ENCODE measurements at regions not wholly inside any gene's neighbourhood (a gene's known extent, or its start where the extent isn't known, plus 50 kb on each side); places are given as distances from the start of the nearest gene placed in this dataset.

DNA sequence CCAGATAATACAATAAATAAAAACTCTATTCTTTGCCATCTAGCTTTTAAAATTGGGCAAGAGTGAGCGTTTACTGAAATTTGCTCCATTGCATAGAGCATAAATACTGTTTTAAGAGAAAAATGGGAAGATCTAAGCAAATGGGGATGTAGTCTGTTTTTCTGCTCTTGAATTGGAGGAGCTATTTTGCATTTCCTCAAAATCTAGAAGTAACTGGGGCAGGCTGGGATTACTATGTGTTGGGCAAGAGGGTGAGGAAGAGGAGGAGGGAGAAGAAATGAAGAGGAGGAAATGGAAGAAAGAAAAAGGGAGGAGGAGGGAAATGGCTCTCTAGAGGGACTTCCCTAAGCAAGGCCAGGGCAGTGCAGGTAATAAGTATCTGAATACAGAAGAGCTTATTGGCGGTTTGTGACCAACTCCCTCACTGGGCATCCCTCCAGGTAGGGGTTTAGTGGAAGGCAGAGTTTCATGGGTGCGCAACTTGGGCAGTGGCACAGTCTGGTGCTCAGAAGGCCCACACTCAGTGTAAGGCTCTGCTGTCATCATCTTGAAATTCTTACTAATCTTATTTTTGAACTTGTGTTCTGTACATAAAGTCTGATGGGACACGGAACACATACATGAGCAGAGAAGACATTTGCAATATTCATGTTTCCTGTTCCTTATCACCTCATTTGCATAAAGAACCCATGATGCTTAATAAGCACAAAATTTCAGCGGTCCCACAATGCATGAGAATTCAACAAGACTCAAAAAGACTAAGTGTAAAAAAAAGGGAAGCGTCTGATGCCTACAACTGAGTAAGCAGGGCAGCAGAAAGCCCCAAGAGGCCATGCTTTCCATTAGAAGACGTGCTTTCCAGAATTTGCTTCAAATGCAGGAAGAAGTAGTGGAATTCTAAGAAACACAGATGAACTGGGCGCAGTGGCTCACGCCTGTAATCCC lies 116.9 kb downstream of the EVX1 start:
- Histone ChIP-seq H3K4me3 (no peak overlapping the region), H3K27me3 (replicated peaks; ENCODE audit: insufficient read depth) (no peaks in the 10 kb centered on the region), H3K27ac (no peak overlapping the region), H3K4me1 (replicated peaks) (no peaks in the 10 kb centered on the region), H3K36me3 (no peaks in the 10 kb centered on the region), H3K9me3 (no peaks in the 10 kb centered on the region)
- intact Hi-C loops (cut with DNase I): no loop called here
- DNase-seq (ENCODE audit: low spot score): no peak
- 95% methylated on average over 9 of the region's 9 CpGs for WGBS
- TF ChIP-seq, protein P1, sequence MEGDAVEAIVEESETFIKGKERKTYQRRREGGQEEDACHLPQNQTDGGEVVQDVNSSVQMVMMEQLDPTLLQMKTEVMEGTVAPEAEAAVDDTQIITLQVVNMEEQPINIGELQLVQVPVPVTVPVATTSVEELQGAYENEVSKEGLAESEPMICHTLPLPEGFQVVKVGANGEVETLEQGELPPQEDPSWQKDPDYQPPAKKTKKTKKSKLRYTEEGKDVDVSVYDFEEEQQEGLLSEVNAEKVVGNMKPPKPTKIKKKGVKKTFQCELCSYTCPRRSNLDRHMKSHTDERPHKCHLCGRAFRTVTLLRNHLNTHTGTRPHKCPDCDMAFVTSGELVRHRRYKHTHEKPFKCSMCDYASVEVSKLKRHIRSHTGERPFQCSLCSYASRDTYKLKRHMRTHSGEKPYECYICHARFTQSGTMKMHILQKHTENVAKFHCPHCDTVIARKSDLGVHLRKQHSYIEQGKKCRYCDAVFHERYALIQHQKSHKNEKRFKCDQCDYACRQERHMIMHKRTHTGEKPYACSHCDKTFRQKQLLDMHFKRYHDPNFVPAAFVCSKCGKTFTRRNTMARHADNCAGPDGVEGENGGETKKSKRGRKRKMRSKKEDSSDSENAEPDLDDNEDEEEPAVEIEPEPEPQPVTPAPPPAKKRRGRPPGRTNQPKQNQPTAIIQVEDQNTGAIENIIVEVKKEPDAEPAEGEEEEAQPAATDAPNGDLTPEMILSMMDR (IDR thresholded peaks at IDR 0.05): no peak
- TF ChIP-seq POLR2AphosphoS5 (IDR thresholded peaks at IDR 0.05) (no peak), POLR2A (IDR thresholded peaks at IDR 0.05) (no peak)

DNA sequence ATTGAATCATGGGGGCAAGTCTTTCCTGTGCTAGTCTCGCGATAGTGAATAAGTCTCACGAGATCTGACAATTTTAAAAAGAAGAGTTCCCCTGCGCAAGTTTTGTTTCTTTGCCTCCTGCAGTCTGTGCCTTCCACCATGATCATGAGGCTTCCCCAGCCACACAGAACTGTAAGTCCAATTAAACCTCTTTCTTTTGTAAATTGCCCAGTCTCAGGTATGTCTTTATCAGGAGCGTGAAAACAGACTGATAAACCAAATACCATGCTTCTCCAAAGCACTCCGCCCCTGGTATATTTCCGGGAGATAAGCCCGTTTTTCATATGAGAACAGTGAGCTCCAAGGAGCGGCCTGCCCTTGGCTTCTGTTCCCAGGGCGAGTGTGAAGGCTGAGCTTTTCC lies 118.9 kb downstream of the EVX1 start:
- WGBS: 56% methylated on average over 10 of the region's 10 CpGs
- TF ChIP-seq, protein P1 (IDR thresholded peaks at IDR 0.05): no peak
- TF ChIP-seq POLR2A (IDR thresholded peaks at IDR 0.05): no peak
- TF ChIP-seq POLR2AphosphoS5 (IDR thresholded peaks at IDR 0.05): no peak
- Histone ChIP-seq H3K36me3 (no peaks in the 10 kb centered on the region), H3K27me3 (replicated peaks; ENCODE audit: insufficient read depth) (no peaks in the 10 kb centered on the region), H3K4me3 (no peak overlapping the region), H3K9me3 (no peaks in the 10 kb centered on the region), H3K4me1 (replicated peaks) (no peaks in the 10 kb centered on the region), H3K27ac (peak overlapping the region; percentile 28 to 58)
- intact Hi-C loops (cut with DNase I): no loop called here
- peak; percentile 42 for DNase-seq (ENCODE audit: low spot score)

DNA sequence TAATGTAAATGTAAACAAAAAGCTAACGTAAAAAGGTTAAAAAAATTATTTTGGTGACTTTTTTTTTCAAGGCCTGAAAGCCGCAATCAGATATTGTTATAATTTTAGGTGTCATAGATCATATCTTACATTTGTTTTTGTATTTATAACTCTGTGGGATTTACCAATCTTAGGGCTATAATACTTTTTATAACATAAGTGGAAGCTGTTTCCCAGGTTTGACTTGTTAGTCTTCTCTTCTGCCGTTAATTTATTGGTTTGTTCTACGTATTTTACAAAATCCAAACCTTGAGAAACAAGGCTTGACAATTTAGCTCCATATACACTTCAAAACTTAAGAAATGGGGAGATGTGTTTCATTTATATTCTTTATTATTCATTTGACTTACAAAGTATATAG lies 119.4 kb downstream of the EVX1 start:
- Histone ChIP-seq H3K36me3 (no peaks in the 10 kb centered on the region), H3K27ac (peak overlapping the region; percentile 28 to 58), H3K9me3 (no peaks in the 10 kb centered on the region), H3K4me3 (no peak overlapping the region), H3K27me3 (replicated peaks; ENCODE audit: insufficient read depth) (no peaks in the 10 kb centered on the region), H3K4me1 (replicated peaks) (no peaks in the 10 kb centered on the region)
- intact Hi-C loops (cut with DNase I): no loop called here
- TF ChIP-seq, protein P1 (IDR thresholded peaks at IDR 0.05): no peak
- no peak for TF ChIP-seq POLR2A (IDR thresholded peaks at IDR 0.05)
- TF ChIP-seq POLR2AphosphoS5 (IDR thresholded peaks at IDR 0.05): no peak
- WGBS: 42% methylated on average over 4 of the region's 4 CpGs
- no peak for DNase-seq (ENCODE audit: low spot score)

DNA sequence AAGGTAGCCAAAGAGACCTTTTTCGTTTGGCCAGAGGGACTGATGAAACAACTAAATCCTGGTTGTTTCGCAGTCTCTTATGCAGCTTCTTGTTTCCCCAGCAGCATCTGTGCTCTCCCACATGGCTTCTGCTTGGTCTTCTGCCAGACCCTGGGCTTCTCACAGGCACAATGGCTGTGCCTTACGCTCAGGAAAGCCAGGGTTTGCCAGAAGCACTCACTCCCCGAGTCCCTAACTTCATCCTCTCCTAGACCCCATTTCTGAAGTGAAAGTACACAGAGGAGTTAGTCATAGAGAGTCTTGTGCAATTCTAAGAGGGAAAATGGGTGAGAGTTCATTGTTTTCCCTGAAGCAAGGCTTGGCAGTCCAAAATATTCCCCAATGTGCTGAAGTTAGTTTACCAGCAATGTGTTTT lies 121.7 kb downstream of the EVX1 start:
- Histone ChIP-seq H3K27me3 (replicated peaks; ENCODE audit: insufficient read depth) (no peaks in the 10 kb centered on the region), H3K4me1 (replicated peaks) (no peaks in the 10 kb centered on the region), H3K4me3 (no peak overlapping the region), H3K27ac (peak overlapping the region; percentile 56 to 59), H3K9me3 (no peaks in the 10 kb centered on the region), H3K36me3 (no peaks in the 10 kb centered on the region)
- WGBS: 25% methylated on average over 4 of the region's 4 CpGs
- peak; percentile 12 for DNase-seq (ENCODE audit: low spot score)
- peak; percentile 39 for TF ChIP-seq POLR2AphosphoS5 (IDR thresholded peaks at IDR 0.05)
- TF ChIP-seq, protein P1 (IDR thresholded peaks at IDR 0.05): no peak
- intact Hi-C loops (cut with DNase I): no loop called here
